Mesenchymal stem cell (in vitro differentiated cells and primary cell): ENCODE measurements at regions not wholly inside any gene's neighbourhood (a gene's known extent, or its start where the extent isn't known, plus 50 kb on each side); places are given as distances from the start of the nearest gene placed in this dataset.

Experiments used
- DNase-seq: peaks from one replicate; pipeline ENCODE4 v3.0.0-alpha.2; 2013
- H2AFZ ChIP-seq: one replicate; pipeline ENCODE4 v1.6.1; 2013; ENCODE audit warnings: low read depth, mild to moderate bottlenecking, control low read depth, inconsistent platforms, low read length, moderate library complexity
- H2AK5ac ChIP-seq: 2 replicates; pipeline ENCODE4 v1.6.1; 2013; ENCODE audit warnings: low read length, moderate library complexity, mild to moderate bottlenecking, inconsistent platforms; ENCODE audit not compliant: severe bottlenecking
- H2BK120ac ChIP-seq: one replicate; pipeline ENCODE4 v1.6.1; 2013; ENCODE audit warnings: low read depth, mild to moderate bottlenecking, inconsistent platforms, low read length, moderate library complexity
- H2BK12ac ChIP-seq, 2 experiments: one replicate each; pipeline ENCODE4 v1.6.1; 2013; ENCODE audit warnings: inconsistent platforms in 2 of 2, low read length in 2 of 2, mild to moderate bottlenecking in 2 of 2, moderate library complexity in 2 of 2, control low read depth in 1 of 2
- H2BK15ac ChIP-seq: one replicate; pipeline ENCODE4 v1.6.1; 2013; ENCODE audit warnings: mild to moderate bottlenecking, low read depth, inconsistent platforms; ENCODE audit not compliant: poor library complexity, severe bottlenecking
- H2BK5ac ChIP-seq: 2 replicates; pipeline ENCODE4 v1.6.1; 2013; ENCODE audit warnings: low read depth, mild to moderate bottlenecking, low read length, control low read depth, inconsistent platforms; ENCODE audit not compliant: poor library complexity, severe bottlenecking
- H3K14ac ChIP-seq, 2 experiments: one replicate each; pipeline ENCODE4 v1.6.1; 2013; ENCODE audit warnings: inconsistent platforms in 2 of 2, low read length in 2 of 2, control low read depth in 1 of 2, mild to moderate bottlenecking in 1 of 2, moderate library complexity in 1 of 2
- H3K18ac ChIP-seq, 2 experiments: one replicate each; pipeline ENCODE4 v1.6.1; 2013; ENCODE audit warnings: inconsistent platforms in 2 of 2, low read length in 2 of 2, control low read depth in 1 of 2, low read depth in 1 of 2, mild to moderate bottlenecking in 1 of 2
- H3K23ac ChIP-seq, 2 experiments: one replicate each; pipeline ENCODE4 v1.6.1; 2013; ENCODE audit warnings: inconsistent platforms in 2 of 2, low read length in 2 of 2, mild to moderate bottlenecking in 2 of 2, moderate library complexity in 2 of 2, control low read depth in 1 of 2
- H3K27ac ChIP-seq: 2 replicates; pipeline ENCODE4 v1.5.1; 2013; ENCODE audit warnings: mild to moderate bottlenecking, moderate library complexity, low read length, control low read depth, inconsistent platforms; ENCODE audit not compliant: poor library complexity, severe bottlenecking
- H3K27me3 ChIP-seq, 2 experiments: 2 replicates each; pipeline versions ENCODE4 v1.6.1 to v1.7.0; 2013; ENCODE audit warnings: low read length in 2 of 2, mild to moderate bottlenecking in 2 of 2, moderate library complexity in 2 of 2, control low read depth in 1 of 2, inconsistent platforms in 1 of 2; ENCODE audit not compliant: control insufficient read depth in 1 of 2, insufficient read depth in 1 of 2
- H3K36me3 ChIP-seq, 2 experiments: 2 replicates each; pipeline versions ENCODE4 v1.6.1 to v1.7.0; 2013; ENCODE audit warnings: low read length in 2 of 2, control low read depth in 1 of 2, inconsistent platforms in 1 of 2, low read depth in 1 of 2, mild to moderate bottlenecking in 1 of 2; ENCODE audit not compliant: insufficient read depth in 2 of 2, control insufficient read depth in 1 of 2
- H3K4ac ChIP-seq, 2 experiments: one replicate each; pipeline ENCODE4 v1.6.1; 2013; ENCODE audit warnings: inconsistent platforms in 2 of 2, low read length in 2 of 2, mild to moderate bottlenecking in 2 of 2, moderate library complexity in 2 of 2, control low read depth in 1 of 2, low read depth in 1 of 2
- H3K4me1 ChIP-seq: 2 replicates; pipeline ENCODE4 v1.6.1; 2013; ENCODE audit warnings: low read depth, low read length, control low read depth; ENCODE audit not compliant: control insufficient read depth, insufficient read depth
- H3K4me2 ChIP-seq: 2 replicates; pipeline ENCODE4 v1.6.1; 2013; ENCODE audit warnings: low read length, mild to moderate bottlenecking, inconsistent platforms; ENCODE audit not compliant: poor library complexity, severe bottlenecking
- H3K4me3 ChIP-seq, 2 experiments: 2 replicates each; pipeline versions ENCODE4 v1.5.1 to v1.7.0; 2013; ENCODE audit warnings: low read length in 2 of 2, mild to moderate bottlenecking in 2 of 2, control low read depth in 1 of 2, low read depth in 1 of 2; ENCODE audit not compliant: insufficient read depth in 1 of 2
- H3K79me1 ChIP-seq: replicated peaks from 2 replicates; pipeline ENCODE4 v1.6.1; 2013; ENCODE audit warnings: mild to moderate bottlenecking, control low read depth, low read length, inconsistent platforms; ENCODE audit not compliant: poor library complexity, severe bottlenecking
- H3K9ac ChIP-seq: 2 replicates; pipeline ENCODE4 v1.7.0; 2013; ENCODE audit warnings: mild to moderate bottlenecking, low read length, moderate library complexity
- H3K9me3 ChIP-seq: 2 replicates; pipeline ENCODE4 v1.7.0; 2013; ENCODE audit warnings: mild to moderate bottlenecking, low read length; ENCODE audit not compliant: control insufficient read depth
- H4K8ac ChIP-seq: one replicate; pipeline ENCODE4 v1.6.1; 2013; ENCODE audit warnings: inconsistent platforms, mild to moderate bottlenecking, low read length, moderate library complexity
- H4K91ac ChIP-seq: one replicate; pipeline ENCODE4 v1.6.1; 2013; ENCODE audit warnings: mild to moderate bottlenecking, low read length, inconsistent platforms
- WGBS: methylation state at CpG from one replicate; pipeline ENCODE4 v1.1.7; 2013; ENCODE audit warnings: mixed read lengths; 5-methylcytosine and 5-hydroxymethylcytosine counted together

DNA sequence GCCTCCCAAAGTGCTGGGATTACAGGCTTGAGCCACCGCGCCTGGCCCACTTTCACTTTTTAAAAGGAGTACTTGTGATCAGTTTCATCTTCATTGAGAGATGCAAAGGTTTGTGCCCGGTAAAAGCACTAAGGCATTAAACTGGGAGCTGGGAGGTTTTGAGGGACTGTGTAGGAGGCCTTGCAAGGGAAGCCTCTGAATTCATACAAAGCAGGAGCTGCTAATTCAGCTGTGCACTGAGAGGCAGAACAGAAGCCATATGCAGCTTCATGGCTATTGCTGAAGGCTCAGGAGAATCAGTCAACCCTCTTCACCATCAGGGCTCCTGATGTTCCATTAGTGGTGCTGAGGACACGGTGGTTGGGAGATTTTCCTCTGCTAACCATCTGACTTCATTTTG, 77.7 kb downstream of the GPR88 start:
- H3K4me1 ChIP-seq, result peaks cover 7% of the 10 kb centered on the region
- no peak overlapping the region for H3K23ac ChIP-seq
- no peak overlapping the region for H2AFZ ChIP-seq
- DNase-seq, result no peak
- no peaks in the 10 kb centered on the region for H3K79me1 ChIP-seq
- no peak overlapping the region for H2BK12ac ChIP-seq
- no peak overlapping the region for H3K9ac ChIP-seq
- WGBS, result 99% methylated on average over 4 of the region's 4 CpGs
- no peak overlapping the region for H4K8ac ChIP-seq
- no peak overlapping the region for H2BK120ac ChIP-seq
- no peak overlapping the region for H4K91ac ChIP-seq
- no peak overlapping the region for H3K4ac ChIP-seq
- H3K14ac ChIP-seq, result no peak overlapping the region
- no peak overlapping the region for H3K27ac ChIP-seq
- H3K27me3 ChIP-seq, result no peaks in the 10 kb centered on the region
- no peak overlapping the region for H2BK5ac ChIP-seq
- no peak overlapping the region for H3K4me2 ChIP-seq
- no peak overlapping the region for H3K4me3 ChIP-seq
- H3K18ac ChIP-seq, result no peak overlapping the region
- no peak overlapping the region for H2BK15ac ChIP-seq
- no peaks in the 10 kb centered on the region for H3K9me3 ChIP-seq
- no peak overlapping the region for H2AK5ac ChIP-seq
- H3K36me3 ChIP-seq, result no peaks in the 10 kb centered on the region

GRCh38 chr1:100616121-100616621, 78.2 kb downstream of the GPR88 start:
- Histone ChIP-seq H4K8ac (no peak overlapping the region), H2BK5ac (no peak overlapping the region), H3K9me3 (no peaks in the 10 kb centered on the region), H3K4me2 (no peak overlapping the region), H3K27me3 (no peaks in the 10 kb centered on the region), H3K9ac (no peak overlapping the region), H3K4ac (no peak overlapping the region), H4K91ac (no peak overlapping the region), H2BK12ac (no peak overlapping the region), H3K36me3 (no peaks in the 10 kb centered on the region), H2BK120ac (no peak overlapping the region), H3K4me1 (peaks cover 7% of the 10 kb centered on the region), H3K14ac (no peak overlapping the region), H3K27ac (no peak overlapping the region), H2AFZ (no peak overlapping the region), H3K79me1 (no peaks in the 10 kb centered on the region), H2AK5ac (no peak overlapping the region), H3K23ac (no peak overlapping the region), H3K18ac (no peak overlapping the region), H2BK15ac (no peak overlapping the region), H3K4me3 (no peak overlapping the region)
- 94% methylated on average over 4 of the region's 4 CpGs for whole genome bisulfite sequencing
- DNase-seq, result no peak

GRCh38 chr1:100622037-100622436, 84.1 kb downstream of the GPR88 start:
- Histone ChIP-seq H2BK15ac (no peak overlapping the region), H3K27ac (peak overlapping the region; percentile 98), H3K9ac (peak overlapping the region; percentile 3), H3K18ac (no peak overlapping the region), H3K36me3 (no peaks in the 10 kb centered on the region), H3K4me2 (no peak overlapping the region), H3K4me3 (no peak overlapping the region), H4K8ac (no peak overlapping the region), H3K27me3 (no peaks in the 10 kb centered on the region), H3K4ac (no peak overlapping the region), H3K14ac (no peak overlapping the region), H3K9me3 (no peaks in the 10 kb centered on the region), H3K4me1 (peaks cover 4% of the 10 kb centered on the region), H3K23ac (no peak overlapping the region), H3K79me1 (no peaks in the 10 kb centered on the region), H2AK5ac (no peak overlapping the region), H4K91ac (no peak overlapping the region), H2BK5ac (peak overlapping the region; percentile 99), H2BK12ac (no peak overlapping the region), H2BK120ac (no peak overlapping the region), H2AFZ (no peak overlapping the region)
- DNase-seq, result peak; percentile 96
- 0% methylated on average over 1 of the region's 1 CpG for WGBS

- no peaks in the 10 kb centered on the region for H3K27me3 ChIP-seq
- peak overlapping the region; percentile 44 to 75 for H2BK12ac ChIP-seq
- H2BK5ac ChIP-seq, result peak overlapping the region; percentile 99
- no peak overlapping the region for H3K4ac ChIP-seq
- H4K91ac ChIP-seq, result no peak overlapping the region
- H2AFZ ChIP-seq, result no peak overlapping the region
- H3K4me1 ChIP-seq, result peaks cover 4% of the 10 kb centered on the region
- WGBS, result 57% methylated on average over 1 of the region's 1 CpG
- no peak overlapping the region for H4K8ac ChIP-seq
- peak overlapping the region; percentile 98 for H3K27ac ChIP-seq
- no peaks in the 10 kb centered on the region for H3K79me1 ChIP-seq
- H2BK120ac ChIP-seq, result no peak overlapping the region
- no peak for DNase-seq
- H2BK15ac ChIP-seq, result no peak overlapping the region
- H2AK5ac ChIP-seq, result peak overlapping the region; percentile 98
- peak overlapping the region; percentile 6 for H3K9ac ChIP-seq
- H3K14ac ChIP-seq, result no peak overlapping the region
- H3K36me3 ChIP-seq, result no peaks in the 10 kb centered on the region
- no peak overlapping the region for H3K4me2 ChIP-seq
- H3K4me3 ChIP-seq, result no peak overlapping the region
- no peaks in the 10 kb centered on the region for H3K9me3 ChIP-seq
- no peak overlapping the region for H3K23ac ChIP-seq
- H3K18ac ChIP-seq, result peak overlapping the region; percentile 28 to 52
Measured at GRCh38 chr1:100622506-100622905, 84.6 kb downstream of the GPR88 start.
